ENCODE measurements at regions not wholly inside any gene's neighbourhood (a gene's known extent, or its start where the extent isn't known, plus 50 kb on each side); places are given as distances from the start of the nearest gene placed in this dataset. TPM values are rescaled to one million over a fixed set of nuclear protein-coding genes. Genes with fewer than 3 reads are reported as not detected.

Small RNA genes in the stretch of these regions (small RNA-seq; reads per million reads assigned to genes)
- not detected for gene RF00635 (ENCODE audit: low replicate concordance)

All from temporal lobe (tissue), 1 donor.